HG02840 (cell line): ENCODE measurements at regions not wholly inside any gene's neighbourhood (a gene's known extent, or its start where the extent isn't known, plus 50 kb on each side); places are given as distances from the start of the nearest gene placed in this dataset.

Experiments used
- ATAC-seq: cut with Tn5 transposase; IDR thresholded peaks from one replicate; pipeline ENCODE4 v1.9.1; 2021; ENCODE audit warnings: mild to moderate bottlenecking, moderate library complexity, moderate number of reproducible peaks; ENCODE audit not compliant: unreplicated experiment, low FRiP score

- ATAC-seq: no peak
Observed at GRCh38 chr12:69059465-69060457, 126.8 kb upstream of the CPM start.

- ATAC-seq: no peak
Observed at GRCh38 chr12:69061574-69061973, 128.6 kb upstream of the CPM start.

- ATAC-seq: no peak
Observed at GRCh38 chr12:69062621-69063237, 129.8 kb upstream of the CPM start.

GRCh38 chr12:69064734-69065443 lies 131.9 kb upstream of the CPM start:
- ATAC-seq: no peak

- no peak for ATAC-seq
Observed at GRCh38 chr12:69065775-69066174, 132.8 kb upstream of the CPM start.

GRCh38 chr12:69066492-69067373 lies 133.8 kb upstream of the CPM start:
- no peak for ATAC-seq

- no peak for ATAC-seq
Observed at GRCh38 chr12:69067713-69068112, 134.7 kb upstream of the CPM start.

GRCh38 chr12:69068448-69068847 lies 135.5 kb upstream of the CPM start:
- ATAC-seq: no peak

GRCh38 chr12:69069479-69069878 lies 136.5 kb upstream of the CPM start:
- no peak for ATAC-seq

GRCh38 chr12:69070319-69071090 lies 137.5 kb upstream of the CPM start:
- ATAC-seq: no peak

GRCh38 chr12:69071091-69071370 lies 138.1 kb upstream of the CPM start:
- ATAC-seq: no peak

- no peak for ATAC-seq
Observed at GRCh38 chr12:69073035-69073434, 140.1 kb upstream of the CPM start.

- no peak for ATAC-seq
Observed at GRCh38 chr12:69074556-69075349, 141.8 kb upstream of the CPM start.

GRCh38 chr12:69083689-69084088 lies 150.7 kb upstream of the CPM start:
- no peak for ATAC-seq

GRCh38 chr12:69084816-69085378 lies 151.9 kb upstream of the CPM start:
- ATAC-seq: no peak

- no peak for ATAC-seq
Observed at GRCh38 chr12:69085852-69086251, 152.9 kb upstream of the CPM start.

- ATAC-seq: no peak
Observed at GRCh38 chr12:69087986-69088385, 151.4 kb upstream of the CPSF6 start.

GRCh38 chr12:69090722-69091121 lies 148.6 kb upstream of the CPSF6 start:
- no peak for ATAC-seq
